OCI-LY1 (cell line): ENCODE measurements at regions not wholly inside any gene's neighbourhood (a gene's known extent, or its start where the extent isn't known, plus 50 kb on each side); places are given as distances from the start of the nearest gene placed in this dataset.

Experiments
- H2AFZ ChIP-seq: fragments of 200-600 bp; sonication (generic), shearing (Covaris generic); 2 replicates; pipeline ENCODE4 v1.6.0; 2014; ENCODE audit warnings: antibody characterized with exemption, mild to moderate bottlenecking, low read length
- H3F3A ChIP-seq: fragments of 200-600 bp; sonication (generic), shearing (Covaris generic); 2 replicates; pipeline ENCODE4 v1.6.0; 2014; ENCODE audit warnings: mild to moderate bottlenecking, antibody characterized with exemption, low read length, moderate library complexity; ENCODE audit not compliant: insufficient read depth
- H3K27ac ChIP-seq: fragments of 200-600 bp; sonication (generic); 2 replicates; pipeline ENCODE4 v1.5.1; 2014; ENCODE audit warnings: low read length, mixed run types, mild to moderate bottlenecking, low read depth; ENCODE audit not compliant: poor library complexity, severe bottlenecking
- H3K27me3 ChIP-seq: fragments of 200-600 bp; sonication (generic); 2 replicates; pipeline ENCODE4 v1.6.0; 2014; ENCODE audit warnings: antibody characterized with exemption, mild to moderate bottlenecking, low read length, moderate library complexity; ENCODE audit not compliant: insufficient read depth
- H3K36me3 ChIP-seq: fragments of 200-600 bp; sonication (generic); 2 replicates; pipeline ENCODE4 v1.6.1; 2014; ENCODE audit warnings: mild to moderate bottlenecking, antibody characterized with exemption, low read length, moderate library complexity, mixed read lengths; ENCODE audit not compliant: insufficient read depth
- H3K4me1 ChIP-seq: fragments of 200-600 bp; sonication (generic); 2 replicates; pipeline ENCODE4 v1.5.1; 2014; ENCODE audit warnings: mild to moderate bottlenecking, low read length, moderate library complexity; ENCODE audit not compliant: insufficient read depth, severe bottlenecking
- H3K4me2 ChIP-seq: fragments of 200-600 bp; sonication (generic), shearing (Covaris generic); 2 replicates; pipeline ENCODE4 v1.6.1; 2014; ENCODE audit warnings: low read length
- H3K4me3 ChIP-seq: fragments of 200-600 bp; sonication (generic); 2 replicates; pipeline ENCODE4 v1.5.1; 2014; ENCODE audit warnings: low read length, low read depth, mild to moderate bottlenecking, mixed read lengths; ENCODE audit not compliant: poor library complexity, severe bottlenecking
- H3K79me2 ChIP-seq: fragments of 200-600 bp; shearing (Covaris generic); 2 replicates; pipeline ENCODE4 v1.6.1; 2016; ENCODE audit warnings: mixed run types, low read length, mixed read lengths; ENCODE audit not compliant: insufficient read depth
- H3K9ac ChIP-seq: fragments of 200-600 bp; sonication (generic), shearing (Covaris generic); 2 replicates; pipeline ENCODE4 v1.6.1; 2014; ENCODE audit warnings: mild to moderate bottlenecking, low read length, mixed read lengths
- H3K9me2 ChIP-seq: fragments of 200-600 bp; sonication (generic), shearing (Covaris generic); 2 replicates; pipeline ENCODE4 v1.6.1; 2014; ENCODE audit warnings: low read depth, mild to moderate bottlenecking, low read length, mixed read lengths
- H3K9me3 ChIP-seq: fragments of 200-600 bp; shearing (Covaris generic); 2 replicates; pipeline ENCODE4 v1.6.1; 2014; ENCODE audit warnings: low read length, mixed read lengths
- H4K20me1 ChIP-seq: fragments of 200-600 bp; sonication (generic), shearing (Covaris generic); 2 replicates; pipeline ENCODE4 v1.6.0; 2016; ENCODE audit warnings: mild to moderate bottlenecking, low read length; ENCODE audit not compliant: insufficient read depth
- CTCF ChIP-seq: fragments of 200-600 bp; sonication (generic), shearing (Covaris generic); IDR thresholded peaks from 2 replicates; pipeline ENCODE4 v1.5.1; 2017; ENCODE audit warnings: mild to moderate bottlenecking, antibody characterized with exemption, low read length, moderate library complexity, mixed read lengths
- EZH2 ChIP-seq: fragments of 200-600 bp; sonication (generic), shearing (Covaris generic); IDR thresholded peaks from 2 replicates; pipeline ENCODE4 v1.8.0; 2017; ENCODE audit warnings: borderline replicate concordance, mixed run types, mild to moderate bottlenecking, antibody characterized with exemption, low read length, moderate library complexity, mixed read lengths

- Histone ChIP-seq H3F3A (no peaks in the 10 kb centered on the region), H3K4me2 (no peak overlapping the region), H3K9ac (no peak overlapping the region), H2AFZ (no peak overlapping the region), H4K20me1 (no peaks in the 10 kb centered on the region), H3K9me2 (no peaks in the 10 kb centered on the region), H3K9me3 (no peaks in the 10 kb centered on the region), H3K27me3 (no peaks in the 10 kb centered on the region), H3K4me1 (no peaks in the 10 kb centered on the region), H3K4me3 (no peak overlapping the region), H3K27ac (no peak overlapping the region), H3K36me3 (no peaks in the 10 kb centered on the region), H3K79me2 (no peaks in the 10 kb centered on the region)
- TF ChIP-seq CTCF (no peak), EZH2 (no peak)
Measured at GRCh38 chr6:82419132-82419581, 55.5 kb downstream of the TPBG start.

- H3K9me3 ChIP-seq = no peaks in the 10 kb centered on the region
- no peak overlapping the region for H3K4me2 ChIP-seq
- H3K9me2 ChIP-seq = no peaks in the 10 kb centered on the region
- no peak overlapping the region for H3K27ac ChIP-seq
- H3K27me3 ChIP-seq = no peaks in the 10 kb centered on the region
- H3K79me2 ChIP-seq = no peaks in the 10 kb centered on the region
- no peaks in the 10 kb centered on the region for H3F3A ChIP-seq
- no peaks in the 10 kb centered on the region for H3K36me3 ChIP-seq
- H2AFZ ChIP-seq = no peak overlapping the region
- no peak for TF ChIP-seq EZH2
- TF ChIP-seq CTCF = no peak
- H4K20me1 ChIP-seq = no peaks in the 10 kb centered on the region
- no peaks in the 10 kb centered on the region for H3K4me1 ChIP-seq
- H3K4me3 ChIP-seq = no peak overlapping the region
- no peak overlapping the region for H3K9ac ChIP-seq
Measured at GRCh38 chr6:82419859-82420258, 56.2 kb downstream of the TPBG start.

GRCh38 chr6:82430611-82431010 is 67.0 kb downstream of the TPBG start:
- H3F3A ChIP-seq = no peaks in the 10 kb centered on the region
- H3K9ac ChIP-seq = no peak overlapping the region
- H4K20me1 ChIP-seq = no peaks in the 10 kb centered on the region
- no peaks in the 10 kb centered on the region for H3K4me1 ChIP-seq
- no peak overlapping the region for H2AFZ ChIP-seq
- H3K79me2 ChIP-seq = no peaks in the 10 kb centered on the region
- H3K36me3 ChIP-seq = no peaks in the 10 kb centered on the region
- no peaks in the 10 kb centered on the region for H3K27me3 ChIP-seq
- H3K27ac ChIP-seq = no peak overlapping the region
- no peaks in the 10 kb centered on the region for H3K9me3 ChIP-seq
- no peak for TF ChIP-seq EZH2
- H3K4me2 ChIP-seq = no peak overlapping the region
- H3K9me2 ChIP-seq = no peaks in the 10 kb centered on the region
- H3K4me3 ChIP-seq = no peak overlapping the region

GRCh38 chr6:82436740-82437139 is 73.1 kb downstream of the TPBG start:
- no peaks in the 10 kb centered on the region for H3K27me3 ChIP-seq
- no peak overlapping the region for H3K9ac ChIP-seq
- H3K36me3 ChIP-seq = no peaks in the 10 kb centered on the region
- H3K4me3 ChIP-seq = no peak overlapping the region
- H3K9me3 ChIP-seq = no peaks in the 10 kb centered on the region
- no peaks in the 10 kb centered on the region for H4K20me1 ChIP-seq
- no peaks in the 10 kb centered on the region for H3K79me2 ChIP-seq
- H3K4me1 ChIP-seq = no peaks in the 10 kb centered on the region
- H2AFZ ChIP-seq = no peak overlapping the region
- no peak overlapping the region for H3K4me2 ChIP-seq
- H3F3A ChIP-seq = no peaks in the 10 kb centered on the region
- H3K9me2 ChIP-seq = no peaks in the 10 kb centered on the region
- no peak overlapping the region for H3K27ac ChIP-seq
- TF ChIP-seq CTCF (no peak), EZH2 (no peak)
